Sigmoid colon (tissue), 4 donors: ENCODE measurements at regions not wholly inside any gene's neighbourhood (a gene's known extent, or its start where the extent isn't known, plus 50 kb on each side); places are given as distances from the start of the nearest gene placed in this dataset.

Source experiments
- POLR2A ChIP-seq, 2 donors: fragments of 450-650 bp; IDR thresholded peaks; one replicate each; pipeline ENCODE4 v1.6.1; 2016; ENCODE audit warnings: antibody characterized with exemption in 2 of 2, mild to moderate bottlenecking in 2 of 2, moderate library complexity in 2 of 2
- POLR2AphosphoS5 ChIP-seq, 4 donors: sonication (generic); formaldehyde crosslinking; IDR thresholded peaks; one replicate each; pipeline ENCODE4 v1.6.1; 2017; ENCODE audit warnings: antibody characterized with exemption in 4 of 4
- TF ChIP-seq, protein P1 (sequence below), 4 experiments: fragments of 450-650 bp in 3 of 4; fragments of 200-600 bp in 1 of 4; IDR thresholded peaks; one replicate each; pipeline ENCODE4 v1.5.1; 2016 to 2019; ENCODE audit warnings: antibody characterized with exemption in 4 of 4, mild to moderate bottlenecking in 3 of 4, moderate library complexity in 2 of 4

- TF ChIP-seq POLR2AphosphoS5 (IDR thresholded peaks at IDR 0.05) (no peak), POLR2A (IDR thresholded peaks at IDR 0.05) (no peak)
- TF ChIP-seq, protein P1, sequence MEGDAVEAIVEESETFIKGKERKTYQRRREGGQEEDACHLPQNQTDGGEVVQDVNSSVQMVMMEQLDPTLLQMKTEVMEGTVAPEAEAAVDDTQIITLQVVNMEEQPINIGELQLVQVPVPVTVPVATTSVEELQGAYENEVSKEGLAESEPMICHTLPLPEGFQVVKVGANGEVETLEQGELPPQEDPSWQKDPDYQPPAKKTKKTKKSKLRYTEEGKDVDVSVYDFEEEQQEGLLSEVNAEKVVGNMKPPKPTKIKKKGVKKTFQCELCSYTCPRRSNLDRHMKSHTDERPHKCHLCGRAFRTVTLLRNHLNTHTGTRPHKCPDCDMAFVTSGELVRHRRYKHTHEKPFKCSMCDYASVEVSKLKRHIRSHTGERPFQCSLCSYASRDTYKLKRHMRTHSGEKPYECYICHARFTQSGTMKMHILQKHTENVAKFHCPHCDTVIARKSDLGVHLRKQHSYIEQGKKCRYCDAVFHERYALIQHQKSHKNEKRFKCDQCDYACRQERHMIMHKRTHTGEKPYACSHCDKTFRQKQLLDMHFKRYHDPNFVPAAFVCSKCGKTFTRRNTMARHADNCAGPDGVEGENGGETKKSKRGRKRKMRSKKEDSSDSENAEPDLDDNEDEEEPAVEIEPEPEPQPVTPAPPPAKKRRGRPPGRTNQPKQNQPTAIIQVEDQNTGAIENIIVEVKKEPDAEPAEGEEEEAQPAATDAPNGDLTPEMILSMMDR (IDR thresholded peaks at IDR 0.05): peak; percentile 76 to 92 (median 86)
Observed at GRCh38 chr6:138588805-138589434, 89.6 kb upstream of the NHSL1 start.
